Endothelial cell of umbilical vein (primary cell): ENCODE measurements at regions not wholly inside any gene's neighbourhood (a gene's known extent, or its start where the extent isn't known, plus 50 kb on each side); places are given as distances from the start of the nearest gene placed in this dataset.

Source experiments
- BruUV-seq: library from RNA; stranded (reverse); fragments of 400-500 nt; replicated peaks from 2 replicates; lab custom pipeline; 2021; lab: Mats Ljungman, UMichigan
- CTCF ChIA-PET: fragments of 300-600, 350-600 bp; sonication (Branson Sonifier 250); formaldehyde crosslinking; loops from one replicate; lab custom pipeline; 2021; ENCODE audit warnings: antibody characterized with exemption, inconsistent platforms; lab: Charles Lee
- POLR2A ChIA-PET: fragments of 300-600, 350-600 bp; sonication (Branson Sonifier 250); formaldehyde crosslinking; loops from one replicate; lab custom pipeline; 2021; ENCODE audit warnings: antibody characterized with exemption, inconsistent platforms; lab: Charles Lee
- DNase-seq: peaks from one replicate; pipeline ENCODE4 v3.0.0-alpha.2; 2011; ENCODE audit warnings: low read depth, low spot score
- FAIRE-seq: peaks from 2 replicates; lab custom pipeline; 2011; peaks lifted over from hg19 to GRCh38; lab: Jason Lieb, UNC
- H2AFZ ChIP-seq: 2 replicates; pipeline ENCODE4 v1.6.0; 2012; ENCODE audit warnings: low read depth, low read length, control low read depth, inconsistent platforms
- H3K27ac ChIP-seq: 2 replicates; pipeline ENCODE4 v1.5.1; 2011; ENCODE audit warnings: low read depth, mild to moderate bottlenecking, control low read depth, low read length, moderate library complexity; ENCODE audit not compliant: insufficient read depth
- H3K27me3 ChIP-seq, 2 experiments: 2 replicates each; pipeline versions ENCODE4 v1.6.0 to v1.6.1; 2011; ENCODE audit warnings: low read length in 2 of 2, mixed read lengths in 1 of 2; ENCODE audit not compliant: control insufficient read depth in 2 of 2, insufficient read depth in 2 of 2
- H3K36me3 ChIP-seq, 2 experiments: 2 replicates in 1 of 2; 3 replicates in 1 of 2; pipeline ENCODE4 v1.5.1; 2011; ENCODE audit warnings: low read length in 2 of 2, mild to moderate bottlenecking in 1 of 2, moderate library complexity in 1 of 2; ENCODE audit not compliant: control insufficient read depth in 2 of 2, insufficient read depth in 2 of 2; ENCODE audit errors: extremely low read depth in 1 of 2
- H3K4me1 ChIP-seq: 3 replicates; pipeline ENCODE4 v1.5.1; 2011; ENCODE audit warnings: mild to moderate bottlenecking, low read length; ENCODE audit not compliant: control insufficient read depth, insufficient read depth; ENCODE audit errors: extremely low read depth
- H3K4me2 ChIP-seq: 2 replicates; pipeline ENCODE4 v1.6.1; 2011; ENCODE audit warnings: low read length, control low read depth, mixed read lengths; ENCODE audit not compliant: insufficient read depth
- H3K4me3 ChIP-seq, 3 experiments: fragments of 200-600 bp in 1 of 3; sonication (generic), shearing (Covaris generic) in 1 of 3; replicated peaks in 1 of 3; 2 replicates each; pipeline ENCODE4 v1.5.1; 2011 to 2016; ENCODE audit warnings: control low read depth in 3 of 3, low read length in 3 of 3, mild to moderate bottlenecking in 2 of 3, inconsistent platforms in 1 of 3, low read depth in 1 of 3, moderate library complexity in 1 of 3; ENCODE audit not compliant: insufficient read depth in 1 of 3
- H3K79me2 ChIP-seq: 2 replicates; pipeline ENCODE4 v1.6.0; 2012; ENCODE audit warnings: low read length, inconsistent platforms; ENCODE audit not compliant: control insufficient read depth, insufficient read depth
- H3K9ac ChIP-seq: replicated peaks from 2 replicates; pipeline ENCODE3; 2011; ENCODE audit warnings: low read length, control low read depth; ENCODE audit not compliant: insufficient read depth; ENCODE audit errors: extremely low read depth
- H3K9me1 ChIP-seq: replicated peaks from 3 replicates; pipeline ENCODE4 v1.6.0; 2011; ENCODE audit warnings: mild to moderate bottlenecking, low read length; ENCODE audit not compliant: control insufficient read depth, insufficient read depth; ENCODE audit errors: extremely low read depth
- H3K9me3 ChIP-seq: replicated peaks from 2 replicates; pipeline ENCODE4 v1.5.1; 2012; ENCODE audit warnings: low read length, inconsistent platforms; ENCODE audit not compliant: control insufficient read depth, insufficient read depth
- H4K20me1 ChIP-seq: replicated peaks from 2 replicates; pipeline ENCODE3; 2011; ENCODE audit warnings: mild to moderate bottlenecking, low read length; ENCODE audit not compliant: control insufficient read depth, insufficient read depth; ENCODE audit errors: extremely low read depth
- EZH2 ChIP-seq: IDR thresholded peaks from 2 replicates; pipeline ENCODE4 v1.6.1; 2012; ENCODE audit warnings: borderline replicate concordance, low read depth, mild to moderate bottlenecking, moderate library complexity, low read length, inconsistent platforms; ENCODE audit not compliant: severe bottlenecking
- GATA2 ChIP-seq: IDR thresholded peaks from 2 replicates; pipeline ENCODE4 v1.7.0; 2011; ENCODE audit warnings: low read depth, mild to moderate bottlenecking, moderate library complexity, mixed read lengths, low read length; ENCODE audit not compliant: insufficient read length, insufficient read depth
- JUN ChIP-seq: IDR thresholded peaks from 2 replicates; pipeline ENCODE4 v1.6.1; 2011; ENCODE audit warnings: borderline replicate concordance, low read depth; ENCODE audit not compliant: insufficient read length, insufficient read depth
- MAX ChIP-seq: IDR thresholded peaks from 2 replicates; pipeline ENCODE4 v1.6.1; 2011; ENCODE audit not compliant: insufficient read depth, insufficient read length
- MYC ChIP-seq: IDR thresholded peaks from one replicate; pipeline ENCODE4 v1.6.1; 2011; ENCODE audit warnings: mild to moderate bottlenecking, low read depth, low read length
- POLR2A ChIP-seq: IDR thresholded peaks from 2 replicates; pipeline ENCODE4 v1.6.1; 2012; ENCODE audit warnings: low read depth, mild to moderate bottlenecking, control low read depth, low read length
- POLR2AphosphoS5 ChIP-seq: IDR thresholded peaks from 2 replicates; pipeline ENCODE4 v1.6.1; 2012; ENCODE audit warnings: low read depth, mild to moderate bottlenecking, control low read depth, low read length, moderate library complexity; ENCODE audit not compliant: insufficient read depth
- dilution Hi-C: fragments of 300-500 bp; cut with MboI; formaldehyde crosslinking; loops from one replicate; pipeline ENCODE4 v1.15.0; 2019; ENCODE audit warnings: low sequenced_read_pairs; ENCODE audit not compliant: extremely low pct_ligation_motif_present
- intact Hi-C: fragments of 100-400 bp; cut with micrococcal nuclease; formaldehyde crosslinking; loops from one replicate; pipeline ENCODE4 v1.10.0; 2022

GRCh38 chr2:71864085-71864484 lies 283.6 kb downstream of the CYP26B1 start:
- ChIA-PET CTCF (interaction anchor here (0.8 kb wide), 1 partner anchor 430 kb away, joined by 3 read pairs; no protein-coding TSS in a partner anchor), POLR2A (no interaction called here)
- H3K27ac ChIP-seq = no peak overlapping the region
- DNase-seq = no peak
- H3K27me3 ChIP-seq = peaks cover 4 to 20% of the 10 kb centered on the region in 2 experiments
- H3K9me3 ChIP-seq = no peaks in the 10 kb centered on the region
- no peaks in the 10 kb centered on the region for H4K20me1 ChIP-seq
- no peaks in the 10 kb centered on the region for H3K4me1 ChIP-seq
- H3K4me2 ChIP-seq = no peak overlapping the region
- H3K36me3 ChIP-seq = no peaks in the 10 kb centered on the region
- intact Hi-C loops (no loop called here), dilution Hi-C loops (no loop called here)
- no peak for TF ChIP-seq MYC
- no peak for TF ChIP-seq POLR2AphosphoS5
- TF ChIP-seq EZH2 = no peak
- TF ChIP-seq GATA2 = no peak
- no TSS peak for BruUV-seq
- H3K9ac ChIP-seq = no peak overlapping the region
- H3K4me3 ChIP-seq = no peak overlapping the region
- no peak for FAIRE-seq
- no peaks in the 10 kb centered on the region for H3K79me2 ChIP-seq
- H2AFZ ChIP-seq = no peak overlapping the region
- H3K9me1 ChIP-seq = no peaks in the 10 kb centered on the region

GRCh38 chr2:71863396-71863795 lies 284.3 kb downstream of the CYP26B1 start:
- Histone ChIP-seq H3K9me1 (no peaks in the 10 kb centered on the region), H3K4me3 (no peak overlapping the region), H4K20me1 (no peaks in the 10 kb centered on the region), H3K9me3 (no peaks in the 10 kb centered on the region), H3K27ac (no peak overlapping the region), H3K79me2 (no peaks in the 10 kb centered on the region), H3K4me2 (no peak overlapping the region), H3K9ac (no peak overlapping the region), H3K4me1 (no peaks in the 10 kb centered on the region), H3K27me3 (peaks cover 4 to 17% of the 10 kb centered on the region in 2 experiments), H2AFZ (no peak overlapping the region), H3K36me3 (no peaks in the 10 kb centered on the region)
- TF ChIP-seq MAX (no peak), POLR2AphosphoS5 (no peak), MYC (no peak), POLR2A (no peak), JUN (no peak)
- no TSS peak for BruUV-seq
- POLR2A ChIA-PET = no interaction called here
- dilution Hi-C loops (no loop called here), intact Hi-C loops (no loop called here)
- DNase-seq (no peak), FAIRE-seq (no peak)
- CTCF ChIA-PET = interaction anchor here (0.8 kb wide), 1 partner anchor 430 kb away, joined by 3 read pairs; no protein-coding TSS in a partner anchor
